HEK293 (cell line): ENCODE measurements at regions not wholly inside any gene's neighbourhood (a gene's known extent, or its start where the extent isn't known, plus 50 kb on each side); places are given as distances from the start of the nearest gene placed in this dataset.

Experiments used
- GLIS1 ChIP-seq: fragments of 450-650 bp; formaldehyde crosslinking; IDR thresholded peaks from 2 replicates; pipeline ENCODE4 v1.5.1; 2016; ENCODE audit warnings: missing biosample characterization, missing genetic modification characterization
- SCRT2 ChIP-seq: fragments of 450-650 bp; formaldehyde crosslinking; IDR thresholded peaks from 2 replicates; pipeline ENCODE4 v1.5.1; 2016; ENCODE audit warnings: missing biosample characterization, missing genetic modification characterization
- ZBTB1 ChIP-seq: fragments of 450-650 bp; formaldehyde crosslinking; IDR thresholded peaks from 2 replicates; pipeline ENCODE4 v1.5.1; 2016; ENCODE audit warnings: missing biosample characterization, missing genetic modification characterization
- ZNF18 ChIP-seq: fragments of 450-650 bp; formaldehyde crosslinking; IDR thresholded peaks from 2 replicates; pipeline ENCODE4 v1.5.1; 2016; ENCODE audit warnings: missing biosample characterization, missing genetic modification characterization
- ZNF274 ChIP-seq, 2 experiments: fragments of 200-500 bp in 1 of 2; fragments of 450-650 bp in 1 of 2; sonication (Bioruptor generic) in 1 of 2; formaldehyde crosslinking in 1 of 2; IDR thresholded peaks; 2 replicates each; pipeline versions ENCODE4 v1.5.1 to v1.6.1; 2014 to 2016; ENCODE audit warnings: borderline replicate concordance in 1 of 2, inconsistent platforms in 1 of 2, low read length in 1 of 2, missing biosample characterization in 1 of 2, missing genetic modification characterization in 1 of 2
- ZNF324 ChIP-seq: fragments of 450-650 bp; formaldehyde crosslinking; IDR thresholded peaks from 2 replicates; pipeline ENCODE4 v1.5.1; 2016; ENCODE audit warnings: missing biosample characterization, missing genetic modification characterization
- ZNF529 ChIP-seq: fragments of 450-650 bp; formaldehyde crosslinking; IDR thresholded peaks from 2 replicates; pipeline ENCODE4 v1.5.1; 2017; ENCODE audit warnings: missing genetic modification characterization, missing biosample characterization; ENCODE audit not compliant: insufficient replicate concordance
- TF ChIP-seq, protein P1 (sequence below): fragments of 450-650 bp; formaldehyde crosslinking; IDR thresholded peaks from 2 replicates; pipeline ENCODE4 v1.5.1; 2016; ENCODE audit warnings: missing biosample characterization, missing genetic modification characterization

- no peak for TF ChIP-seq ZBTB1 (tag by site-specific recombination)
- no peak for TF ChIP-seq ZNF529
- no peak for TF ChIP-seq SCRT2
- no peak for TF ChIP-seq GLIS1 (tag by site-specific recombination)
- no peak for TF ChIP-seq ZNF324
- TF ChIP-seq, protein P1, sequence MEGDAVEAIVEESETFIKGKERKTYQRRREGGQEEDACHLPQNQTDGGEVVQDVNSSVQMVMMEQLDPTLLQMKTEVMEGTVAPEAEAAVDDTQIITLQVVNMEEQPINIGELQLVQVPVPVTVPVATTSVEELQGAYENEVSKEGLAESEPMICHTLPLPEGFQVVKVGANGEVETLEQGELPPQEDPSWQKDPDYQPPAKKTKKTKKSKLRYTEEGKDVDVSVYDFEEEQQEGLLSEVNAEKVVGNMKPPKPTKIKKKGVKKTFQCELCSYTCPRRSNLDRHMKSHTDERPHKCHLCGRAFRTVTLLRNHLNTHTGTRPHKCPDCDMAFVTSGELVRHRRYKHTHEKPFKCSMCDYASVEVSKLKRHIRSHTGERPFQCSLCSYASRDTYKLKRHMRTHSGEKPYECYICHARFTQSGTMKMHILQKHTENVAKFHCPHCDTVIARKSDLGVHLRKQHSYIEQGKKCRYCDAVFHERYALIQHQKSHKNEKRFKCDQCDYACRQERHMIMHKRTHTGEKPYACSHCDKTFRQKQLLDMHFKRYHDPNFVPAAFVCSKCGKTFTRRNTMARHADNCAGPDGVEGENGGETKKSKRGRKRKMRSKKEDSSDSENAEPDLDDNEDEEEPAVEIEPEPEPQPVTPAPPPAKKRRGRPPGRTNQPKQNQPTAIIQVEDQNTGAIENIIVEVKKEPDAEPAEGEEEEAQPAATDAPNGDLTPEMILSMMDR = no peak
- no peak for TF ChIP-seq ZNF274 (IDR thresholded peaks at IDR 0.05; ENCODE audit: low read length)
- no peak for TF ChIP-seq ZNF274 (tag by site-specific recombination; IDR thresholded peaks at IDR 0.05; ENCODE audit: borderline replicate concordance)
- no peak for TF ChIP-seq ZNF18
These were observed 889.4 kb upstream of the SEMA6A start for GRCh38 chr5:117463881-117464570.
